IPS-18c (cell line): ENCODE measurements at regions not wholly inside any gene's neighbourhood (a gene's known extent, or its start where the extent isn't known, plus 50 kb on each side); places are given as distances from the start of the nearest gene placed in this dataset.

Experiments used
- H3K4me3 ChIP-seq: 2 replicates; pipeline ENCODE4 v1.7.0; 2013; ENCODE audit warnings: low read depth, mild to moderate bottlenecking, low read length, moderate library complexity; ENCODE audit not compliant: insufficient read depth
- H3K9me3 ChIP-seq: one replicate; pipeline ENCODE4 v1.6.1; 2013; ENCODE audit warnings: mild to moderate bottlenecking, low read length, moderate library complexity; ENCODE audit not compliant: control insufficient read depth, insufficient read depth

- no peak overlapping the region for H3K4me3 ChIP-seq
Measured at GRCh38 chr21:39048574-39048973, 134.7 kb downstream of the PSMG1 start.

GRCh38 chr21:39048064-39048463 lies 135.2 kb downstream of the PSMG1 start:
- Histone ChIP-seq H3K4me3 (no peak overlapping the region), H3K9me3 (no peaks in the 10 kb centered on the region)

More at GRCh38 chr21:39048574-39048973, 134.7 kb downstream of the PSMG1 start:
- H3K9me3 ChIP-seq: no peaks in the 10 kb centered on the region

DNA sequence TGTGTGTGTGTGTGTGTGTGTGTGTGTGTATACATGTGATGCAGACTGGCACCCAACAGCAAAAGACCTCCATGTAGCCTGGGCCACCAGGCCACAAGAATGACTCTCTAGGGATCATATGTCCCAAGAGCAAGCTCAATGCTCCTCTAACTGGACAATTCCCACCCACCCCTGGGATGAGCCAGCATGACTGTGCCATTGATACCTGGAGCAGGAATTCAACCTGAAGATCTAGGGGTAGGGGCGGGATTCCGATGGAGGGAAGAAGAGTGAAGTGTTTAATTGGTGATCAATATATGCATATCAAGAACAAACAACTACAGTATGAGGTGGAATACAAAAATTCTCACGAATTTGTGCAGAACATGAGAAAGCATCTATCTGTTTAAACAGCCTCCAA lies 136.2 kb downstream of the PSMG1 start:
- H3K9me3 ChIP-seq: no peaks in the 10 kb centered on the region
- H3K4me3 ChIP-seq: no peak overlapping the region

- H3K9me3 ChIP-seq: no peaks in the 10 kb centered on the region
- no peak overlapping the region; the same call in 1 of the 2 replicates for H3K4me3 ChIP-seq
Measured at GRCh38 chr21:39046236-39046916, 136.9 kb downstream of the PSMG1 start.

- Histone ChIP-seq H3K9me3 (no peaks in the 10 kb centered on the region), H3K4me3 (no peak overlapping the region)
Measured at GRCh38 chr21:39041816-39042215, 141.4 kb downstream of the PSMG1 start.

GRCh38 chr21:39040494-39041110 lies 142.6 kb downstream of the PSMG1 start:
- H3K9me3 ChIP-seq: no peaks in the 10 kb centered on the region
- no peak overlapping the region for H3K4me3 ChIP-seq

DNA sequence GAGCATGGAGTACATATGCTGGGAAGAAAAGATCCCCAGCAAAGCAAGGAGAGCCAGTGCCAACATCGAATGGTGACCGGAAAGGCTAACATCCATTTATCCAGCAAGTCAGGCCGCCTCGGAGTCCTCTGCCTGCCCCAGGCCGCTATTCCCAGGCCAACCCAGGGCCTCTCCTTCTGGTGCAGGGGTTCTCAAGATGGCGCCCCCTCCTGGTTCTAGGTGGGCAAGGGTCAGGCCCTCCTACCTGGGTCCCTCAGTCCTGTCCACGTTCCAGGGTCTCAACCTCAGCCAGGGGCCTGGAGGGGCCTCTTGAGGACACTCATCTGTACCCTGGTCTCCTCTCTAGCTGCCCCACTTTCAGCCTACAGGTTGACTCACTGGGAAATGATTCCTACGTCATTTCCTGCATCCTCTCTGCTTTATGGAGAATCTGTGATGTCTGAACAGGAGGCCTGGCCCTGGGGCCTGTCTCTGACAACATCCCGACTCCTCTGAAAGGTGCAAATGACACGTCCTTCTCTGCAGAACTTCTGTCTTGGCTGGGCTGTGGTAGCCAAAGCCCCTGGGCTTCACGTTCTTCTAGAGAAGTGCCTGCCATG lies 145.3 kb downstream of the PSMG1 start:
- Histone ChIP-seq H3K9me3 (no peaks in the 10 kb centered on the region), H3K4me3 (no peak overlapping the region)

- no peak overlapping the region for H3K4me3 ChIP-seq
- H3K9me3 ChIP-seq: no peaks in the 10 kb centered on the region
Measured at GRCh38 chr21:39036581-39036980, 146.7 kb downstream of the PSMG1 start.

DNA sequence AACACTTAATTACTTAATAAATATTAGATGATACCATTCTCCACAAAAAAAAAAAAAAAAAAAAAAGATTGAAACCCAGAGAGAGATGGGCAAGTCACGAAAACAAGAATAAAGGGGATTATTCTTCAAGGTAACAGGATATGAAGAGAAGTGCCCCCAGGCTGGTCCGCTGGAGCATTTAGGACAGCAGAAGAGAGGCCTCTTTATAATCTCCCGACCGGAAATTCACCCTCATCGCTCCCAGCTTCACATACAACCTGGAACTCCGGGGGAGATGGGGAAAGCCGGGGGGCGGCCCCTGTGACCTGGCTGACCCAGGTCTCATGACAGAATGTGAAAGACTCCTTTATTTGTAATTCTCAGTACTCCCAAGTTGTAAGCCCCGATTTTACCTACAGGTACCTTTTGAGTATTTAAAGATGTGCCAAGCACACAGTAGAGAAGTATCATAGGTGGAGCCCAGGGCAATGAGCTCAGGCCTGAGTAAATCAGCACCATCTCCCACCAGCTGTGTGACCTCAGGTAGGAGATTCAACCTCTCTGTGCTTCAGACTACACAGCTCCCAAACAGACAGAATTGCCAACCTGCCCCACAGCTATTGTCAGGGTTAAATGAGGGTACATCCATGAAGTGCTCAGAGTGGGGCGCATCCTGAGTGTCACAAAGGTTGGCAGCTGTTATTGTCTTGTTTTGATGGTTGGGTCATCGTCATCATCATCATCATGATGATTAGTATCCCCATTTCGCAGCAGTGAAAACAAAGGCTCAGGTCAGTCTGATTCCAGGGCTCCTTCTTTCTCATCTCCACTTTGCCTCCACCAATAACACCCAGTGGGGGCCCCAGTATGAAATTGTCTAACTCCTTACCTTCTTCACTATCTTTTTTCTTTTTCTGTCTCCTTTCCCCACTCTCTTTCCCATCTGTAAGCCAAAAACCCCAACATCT lies 148.4 kb downstream of the PSMG1 start:
- Histone ChIP-seq H3K9me3 (no peaks in the 10 kb centered on the region), H3K4me3 (no peak overlapping the region)

GRCh38 chr21:39033878-39034589 lies 149.2 kb downstream of the PSMG1 start:
- Histone ChIP-seq H3K4me3 (no peak overlapping the region), H3K9me3 (no peaks in the 10 kb centered on the region)

- no peak overlapping the region for H3K4me3 ChIP-seq
- H3K9me3 ChIP-seq: peaks cover 2% of the 10 kb centered on the region
Measured at GRCh38 chr21:39029900-39030884, 153.1 kb downstream of the PSMG1 start.

DNA sequence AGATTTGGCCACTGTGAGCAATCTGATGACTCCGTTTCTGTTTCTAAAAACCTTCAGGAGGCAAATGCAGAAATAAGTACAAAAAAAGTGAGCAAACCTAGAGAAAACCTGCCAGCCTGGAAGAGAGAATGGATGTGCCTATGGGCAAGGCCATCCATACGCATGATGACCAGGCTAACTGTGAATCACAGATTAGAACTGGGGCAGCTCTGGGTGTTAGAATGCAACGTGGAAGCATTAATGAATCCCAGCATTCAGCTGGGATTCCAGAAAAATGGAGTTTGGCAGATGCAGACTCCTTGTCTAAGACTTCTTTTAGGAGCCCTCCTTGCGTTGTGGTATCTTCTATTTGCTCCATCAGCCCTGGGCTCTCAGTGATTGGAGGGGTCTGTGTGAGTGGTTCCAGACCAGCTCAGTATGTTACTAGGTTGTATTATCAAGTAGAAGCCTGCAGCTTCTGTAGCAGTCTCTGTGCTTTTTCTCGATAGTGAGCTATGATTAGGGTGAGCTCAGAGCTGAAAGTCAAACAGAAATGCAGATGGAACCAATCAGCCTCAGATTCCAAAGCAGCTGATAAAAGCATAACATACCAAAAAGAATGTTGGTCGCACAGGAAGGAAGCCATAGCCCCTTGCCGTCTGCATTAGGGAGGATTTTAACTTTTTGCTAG lies 154.0 kb downstream of the PSMG1 start:
- H3K9me3 ChIP-seq: peaks cover 2% of the 10 kb centered on the region
- H3K4me3 ChIP-seq: no peak overlapping the region

- Histone ChIP-seq H3K9me3 (peaks cover 2% of the 10 kb centered on the region), H3K4me3 (no peak overlapping the region)
Measured at GRCh38 chr21:39025198-39025597, 158.1 kb downstream of the PSMG1 start.

GRCh38 chr21:39024538-39024937 lies 158.7 kb downstream of the PSMG1 start:
- Histone ChIP-seq H3K9me3 (peaks cover 2% of the 10 kb centered on the region), H3K4me3 (no peak overlapping the region)

DNA sequence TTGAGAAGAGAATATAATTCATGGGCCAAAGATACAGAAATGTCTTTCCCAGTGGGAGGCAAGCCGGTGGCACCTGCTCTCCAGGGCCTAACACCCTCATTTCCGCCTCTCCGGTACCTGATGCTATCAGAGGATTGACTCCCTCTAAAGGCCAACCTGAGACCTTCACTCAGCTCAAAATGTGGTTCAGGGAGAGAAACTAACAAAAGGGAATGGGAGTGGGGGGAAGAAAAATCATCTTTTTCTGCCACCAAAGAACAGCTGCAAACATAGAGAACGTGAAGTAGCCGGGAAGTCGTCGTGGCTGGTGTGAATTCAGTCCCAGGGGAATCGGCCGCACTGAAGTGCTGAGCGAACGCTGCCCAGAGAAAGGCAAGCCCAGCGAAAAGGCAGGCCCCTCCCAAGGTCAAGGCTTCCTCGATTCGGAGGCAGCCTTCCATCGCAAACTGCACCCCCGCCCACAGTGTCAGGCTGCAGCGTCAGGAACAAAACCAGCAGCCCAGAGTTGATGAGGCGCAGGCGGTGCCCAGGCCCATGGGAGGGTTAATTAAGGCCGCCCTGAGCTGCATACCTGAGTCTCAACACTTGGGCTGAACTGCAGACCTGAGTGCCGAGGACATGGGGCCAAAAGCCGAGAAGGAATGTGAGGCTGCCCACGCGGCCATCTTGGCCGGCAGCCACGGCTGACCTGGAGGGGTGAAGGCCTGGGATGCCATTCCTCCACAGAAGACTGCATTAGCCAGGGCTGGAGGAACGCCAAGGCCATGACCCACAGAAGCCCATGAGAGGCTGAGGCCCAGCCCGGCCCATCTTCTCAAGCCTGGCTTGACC lies 160.2 kb downstream of the PSMG1 start:
- no peak overlapping the region for H3K4me3 ChIP-seq

More for the DNA sequence above, 160.2 kb downstream of the PSMG1 start:
- H3K9me3 ChIP-seq: peaks cover 2% of the 10 kb centered on the region
